Osteocyte (in vitro differentiated cells): ENCODE measurements at regions not wholly inside any gene's neighbourhood (a gene's known extent, or its start where the extent isn't known, plus 50 kb on each side); places are given as distances from the start of the nearest gene placed in this dataset.

Experiments
- DNase-seq: peaks from one replicate; pipeline ENCODE4 v3.0.0; 2021; ENCODE audit warnings: mixed read lengths; ENCODE audit not compliant: unreplicated experiment; ENCODE audit errors: extremely low spot score
- H3K27ac Mint-ChIP-seq: one replicate; pipeline ENCODE4 v1.8.0; 2021; ENCODE audit warnings: mild to moderate bottlenecking, mixed read lengths; ENCODE audit not compliant: unreplicated experiment
- H3K27me3 Mint-ChIP-seq: one replicate; pipeline ENCODE4 v1.8.0; 2021; ENCODE audit warnings: mixed read lengths; ENCODE audit not compliant: unreplicated experiment
- H3K36me3 Mint-ChIP-seq: one replicate; pipeline ENCODE4 v1.8.0; 2021; ENCODE audit warnings: mixed read lengths; ENCODE audit not compliant: unreplicated experiment
- H3K4me1 Mint-ChIP-seq: one replicate; pipeline ENCODE4 v1.8.0; 2021; ENCODE audit warnings: mixed read lengths; ENCODE audit not compliant: unreplicated experiment
- H3K4me3 Mint-ChIP-seq: one replicate; pipeline ENCODE4 v1.8.0; 2021; ENCODE audit warnings: mild to moderate bottlenecking, moderate library complexity, mixed read lengths; ENCODE audit not compliant: unreplicated experiment
- H3K9me3 Mint-ChIP-seq: one replicate; pipeline ENCODE4 v1.8.0; 2021; ENCODE audit warnings: mixed read lengths; ENCODE audit not compliant: unreplicated experiment
- CTCF ChIP-seq: fragments of 200-600 bp; sonication (generic); IDR thresholded peaks from 2 replicates; pipeline ENCODE4 v1.5.0; 2021; ENCODE audit warnings: antibody characterized with exemption, mild to moderate bottlenecking, moderate library complexity

GRCh38 chr13:34013061-34013460 lies 195.1 kb downstream of the RFC3 start:
- Mint-ChIP-seq H3K27ac (no peak overlapping the region), H3K4me1 (peaks cover 5% of the 10 kb centered on the region), H3K9me3 (no peaks in the 10 kb centered on the region), H3K36me3 (no peaks in the 10 kb centered on the region), H3K4me3 (no peak overlapping the region), H3K27me3 (peaks cover 7% of the 10 kb centered on the region)
- TF ChIP-seq CTCF = no peak
- DNase-seq = no peak

- no peak overlapping the region for H3K27ac Mint-ChIP-seq
- H3K4me3 Mint-ChIP-seq = no peak overlapping the region
- TF ChIP-seq CTCF = no peak
- H3K4me1 Mint-ChIP-seq = peaks cover 5% of the 10 kb centered on the region
- H3K27me3 Mint-ChIP-seq = peaks cover 7% of the 10 kb centered on the region
- H3K9me3 Mint-ChIP-seq = peaks cover 12% of the 10 kb centered on the region
- no peak for DNase-seq
- H3K36me3 Mint-ChIP-seq = peaks cover 7% of the 10 kb centered on the region
These were observed 199.3 kb downstream of the RFC3 start for GRCh38 chr13:34017231-34017630.

- no peak overlapping the region for H3K27ac Mint-ChIP-seq
- H3K4me1 Mint-ChIP-seq = no peaks in the 10 kb centered on the region
- H3K4me3 Mint-ChIP-seq = no peak overlapping the region
- TF ChIP-seq CTCF = no peak
- peaks cover 12% of the 10 kb centered on the region for H3K9me3 Mint-ChIP-seq
- peaks cover 7% of the 10 kb centered on the region for H3K36me3 Mint-ChIP-seq
- DNase-seq = no peak
- H3K27me3 Mint-ChIP-seq = no peaks in the 10 kb centered on the region
These were observed 201.9 kb downstream of the RFC3 start for GRCh38 chr13:34019870-34020269.

- H3K27me3 Mint-ChIP-seq = no peaks in the 10 kb centered on the region
- peaks cover 7% of the 10 kb centered on the region for H3K36me3 Mint-ChIP-seq
- H3K27ac Mint-ChIP-seq = no peak overlapping the region
- TF ChIP-seq CTCF = no peak
- H3K9me3 Mint-ChIP-seq = peaks cover 12% of the 10 kb centered on the region
- H3K4me3 Mint-ChIP-seq = no peak overlapping the region
- no peaks in the 10 kb centered on the region for H3K4me1 Mint-ChIP-seq
- DNase-seq = no peak
These were observed 202.4 kb downstream of the RFC3 start for GRCh38 chr13:34020388-34020787.

GRCh38 chr13:34021619-34022018 lies 203.7 kb downstream of the RFC3 start:
- Mint-ChIP-seq H3K4me1 (no peaks in the 10 kb centered on the region), H3K9me3 (peaks cover 18% of the 10 kb centered on the region), H3K4me3 (no peak overlapping the region), H3K27me3 (no peaks in the 10 kb centered on the region), H3K36me3 (peaks cover 7% of the 10 kb centered on the region), H3K27ac (no peak overlapping the region)
- no peak for TF ChIP-seq CTCF
- no peak for DNase-seq
